Smooth muscle cell (in vitro differentiated cells): ENCODE measurements at regions not wholly inside any gene's neighbourhood (a gene's known extent, or its start where the extent isn't known, plus 50 kb on each side); places are given as distances from the start of the nearest gene placed in this dataset.
A peak's percentile ranks its signal among the peaks of the same experiment; 100 is the strongest.

Experiments used
- DNase-seq: peaks from one replicate; lab custom pipeline; 2025; ENCODE audit not compliant: unreplicated experiment; lab: John Stamatoyannopoulos, UW
- H2AFZ ChIP-seq: fragments of 200-600 bp; sonication (generic); 2 replicates; pipeline ENCODE4 v1.6.0; 2016; ENCODE audit warnings: antibody characterized with exemption, low read depth, mild to moderate bottlenecking
- H3F3A ChIP-seq: fragments of 200-600 bp; sonication (generic); 2 replicates; pipeline ENCODE4 v1.6.0; 2017; ENCODE audit warnings: antibody characterized with exemption, low read depth
- H3K27ac ChIP-seq: fragments of 200-600 bp; sonication (generic); 2 replicates; pipeline ENCODE4 v1.5.1; 2016; ENCODE audit warnings: low read depth, mild to moderate bottlenecking
- H3K27me3 ChIP-seq: fragments of 200-600 bp; sonication (generic); 2 replicates; pipeline ENCODE4 v1.6.1; 2016; ENCODE audit warnings: low read depth, mild to moderate bottlenecking
- H3K36me3 ChIP-seq: fragments of 200-600 bp; sonication (generic); 2 replicates; pipeline ENCODE4 v1.5.1; 2016; ENCODE audit warnings: low read depth
- H3K4me1 ChIP-seq: fragments of 200-600 bp; sonication (generic); 2 replicates; pipeline ENCODE4 v1.5.1; 2016; ENCODE audit warnings: low read depth
- H3K4me2 ChIP-seq: fragments of 200-600 bp; sonication (generic); 2 replicates; pipeline ENCODE4 v1.6.0; 2016; ENCODE audit warnings: mild to moderate bottlenecking
- H3K4me3 ChIP-seq: fragments of 200-600 bp; sonication (generic); 2 replicates; pipeline ENCODE4 v1.5.1; 2016; ENCODE audit warnings: mild to moderate bottlenecking
- H3K79me2 ChIP-seq: fragments of 200-600 bp; sonication (generic); 2 replicates; pipeline ENCODE4 v1.6.0; 2016; ENCODE audit warnings: low read depth, mild to moderate bottlenecking
- H3K9ac ChIP-seq: fragments of 200-600 bp; sonication (generic); 2 replicates; pipeline ENCODE4 v1.6.0; 2016; ENCODE audit warnings: low read depth
- H3K9me3 ChIP-seq: fragments of 200-600 bp; sonication (generic); replicated peaks from 2 replicates; pipeline ENCODE4 v1.5.1; 2016; ENCODE audit warnings: low read depth
- H4K20me1 ChIP-seq: fragments of 200-600 bp; sonication (generic); 2 replicates; pipeline ENCODE4 v1.6.0; 2016; ENCODE audit warnings: low read depth
- WGBS: methylation state at CpG from one replicate; pipeline ENCODE4 v1.1.7; 2016; ENCODE audit warnings: low lambda C conversion rate; 5-methylcytosine and 5-hydroxymethylcytosine counted together
- TF ChIP-seq, protein P1 (sequence below): fragments of 200-600 bp; sonication (generic); IDR thresholded peaks from 2 replicates; pipeline ENCODE4 v1.5.1; 2017; ENCODE audit warnings: borderline replicate concordance, mild to moderate bottlenecking, antibody characterized with exemption; ENCODE audit not compliant: insufficient read depth, poor library complexity, severe bottlenecking

DNA sequence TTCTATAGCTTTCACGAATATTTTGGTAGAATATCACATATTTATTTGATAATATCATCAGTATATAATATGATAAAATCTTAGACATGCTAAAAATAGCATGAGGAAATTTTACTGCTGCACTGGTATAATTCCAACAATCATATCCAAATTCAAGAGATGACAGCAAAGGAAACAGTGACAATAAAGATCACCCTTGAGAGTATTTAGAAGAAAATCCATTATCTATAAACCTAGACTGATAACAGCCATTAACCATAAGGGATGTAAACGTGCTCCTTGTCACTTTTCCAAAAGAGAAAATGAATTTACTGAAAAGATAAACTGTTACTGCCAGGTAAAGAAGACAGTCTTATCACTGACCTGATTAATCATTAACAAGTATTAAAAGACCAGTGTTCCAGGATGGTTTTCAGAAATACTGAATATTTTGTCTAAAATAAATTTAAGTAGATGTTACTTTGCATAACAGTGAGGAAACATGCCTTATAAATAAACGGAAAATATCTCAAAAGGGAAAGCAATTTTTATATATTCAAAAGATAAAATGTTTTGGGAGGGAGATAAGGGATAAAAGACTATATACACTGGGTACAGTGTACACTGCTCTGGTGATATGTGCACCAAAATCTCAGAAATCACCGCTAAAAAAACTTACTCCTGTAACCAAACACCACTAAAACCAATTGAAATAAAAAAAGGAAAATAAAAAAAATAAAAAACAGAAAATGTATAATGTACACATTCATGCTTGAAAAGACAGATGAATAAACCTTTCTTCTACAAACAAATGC lies 1704.7 kb downstream of the HACE1 start:
- Histone ChIP-seq H2AFZ (peak overlapping the region; percentile 54), H3K79me2 (no peaks in the 10 kb centered on the region), H3K4me2 (no peak overlapping the region), H3K27me3 (no peaks in the 10 kb centered on the region), H3K9ac (no peak overlapping the region), H3F3A (no peaks in the 10 kb centered on the region), H3K36me3 (no peaks in the 10 kb centered on the region), H3K27ac (no peak overlapping the region), H3K9me3 (no peaks in the 10 kb centered on the region), H3K4me1 (no peaks in the 10 kb centered on the region), H3K4me3 (no peak overlapping the region), H4K20me1 (no peaks in the 10 kb centered on the region)
- 49% methylated on average over 4 of the region's 4 CpGs for WGBS
- DNase-seq, result no peak
- TF ChIP-seq, protein P1, sequence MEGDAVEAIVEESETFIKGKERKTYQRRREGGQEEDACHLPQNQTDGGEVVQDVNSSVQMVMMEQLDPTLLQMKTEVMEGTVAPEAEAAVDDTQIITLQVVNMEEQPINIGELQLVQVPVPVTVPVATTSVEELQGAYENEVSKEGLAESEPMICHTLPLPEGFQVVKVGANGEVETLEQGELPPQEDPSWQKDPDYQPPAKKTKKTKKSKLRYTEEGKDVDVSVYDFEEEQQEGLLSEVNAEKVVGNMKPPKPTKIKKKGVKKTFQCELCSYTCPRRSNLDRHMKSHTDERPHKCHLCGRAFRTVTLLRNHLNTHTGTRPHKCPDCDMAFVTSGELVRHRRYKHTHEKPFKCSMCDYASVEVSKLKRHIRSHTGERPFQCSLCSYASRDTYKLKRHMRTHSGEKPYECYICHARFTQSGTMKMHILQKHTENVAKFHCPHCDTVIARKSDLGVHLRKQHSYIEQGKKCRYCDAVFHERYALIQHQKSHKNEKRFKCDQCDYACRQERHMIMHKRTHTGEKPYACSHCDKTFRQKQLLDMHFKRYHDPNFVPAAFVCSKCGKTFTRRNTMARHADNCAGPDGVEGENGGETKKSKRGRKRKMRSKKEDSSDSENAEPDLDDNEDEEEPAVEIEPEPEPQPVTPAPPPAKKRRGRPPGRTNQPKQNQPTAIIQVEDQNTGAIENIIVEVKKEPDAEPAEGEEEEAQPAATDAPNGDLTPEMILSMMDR, result no peak

DNA sequence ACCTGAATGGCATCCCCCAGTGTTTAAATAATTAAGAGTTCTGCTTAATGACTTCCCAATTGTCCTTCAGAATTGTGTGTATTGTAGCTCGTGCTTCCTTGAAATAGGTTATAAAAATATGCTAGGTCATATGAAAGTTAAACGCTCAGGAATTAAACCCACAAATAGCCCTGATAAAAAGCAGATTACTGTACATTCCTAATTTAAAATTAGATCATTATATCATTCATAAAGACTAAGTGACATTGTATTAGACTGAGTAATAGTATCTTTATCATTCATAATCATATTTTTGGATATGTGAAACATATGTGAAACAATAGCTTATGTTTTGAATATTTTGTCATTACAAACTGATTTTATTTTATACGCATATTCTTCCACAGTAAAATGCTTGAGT lies 1706.7 kb downstream of the HACE1 start:
- Histone ChIP-seq H3K4me3 (no peak overlapping the region), H3K9me3 (no peaks in the 10 kb centered on the region), H4K20me1 (no peaks in the 10 kb centered on the region), H3K27ac (no peak overlapping the region), H3K27me3 (no peaks in the 10 kb centered on the region), H3F3A (no peaks in the 10 kb centered on the region), H3K4me1 (no peaks in the 10 kb centered on the region), H3K4me2 (no peak overlapping the region), H3K36me3 (no peaks in the 10 kb centered on the region), H2AFZ (no peak overlapping the region), H3K79me2 (no peaks in the 10 kb centered on the region), H3K9ac (no peak overlapping the region)
- WGBS, result 89% methylated on average over 3 of the region's 3 CpGs
- TF ChIP-seq, protein P1, result no peak
- DNase-seq, result no peak

DNA sequence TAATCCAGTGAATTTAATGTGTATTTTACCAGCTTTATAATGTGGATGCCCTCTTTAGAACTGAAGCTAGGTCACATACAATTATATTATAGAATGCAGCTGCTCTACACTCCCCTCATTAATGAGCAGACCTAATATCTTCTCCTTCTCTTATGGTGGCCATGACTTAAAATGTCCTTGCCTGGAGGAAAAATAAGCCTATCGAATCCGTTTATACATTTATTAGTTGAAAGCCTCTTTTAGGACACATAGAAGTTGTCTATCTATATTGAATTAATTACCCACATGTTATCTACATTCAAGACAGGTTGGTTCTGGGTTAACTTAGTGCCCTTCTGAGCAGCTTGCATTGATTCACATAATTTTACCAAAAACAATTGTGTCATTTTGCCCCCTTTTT lies 1716.8 kb downstream of the HACE1 start:
- WGBS, result 84% methylated on average over 2 of the region's 2 CpGs
- Histone ChIP-seq H2AFZ (no peak overlapping the region), H3K36me3 (no peaks in the 10 kb centered on the region), H3K9me3 (no peaks in the 10 kb centered on the region), H3K4me3 (no peak overlapping the region), H3F3A (no peaks in the 10 kb centered on the region), H3K79me2 (no peaks in the 10 kb centered on the region), H3K27me3 (no peaks in the 10 kb centered on the region), H4K20me1 (no peaks in the 10 kb centered on the region), H3K4me2 (no peak overlapping the region), H3K9ac (no peak overlapping the region), H3K4me1 (no peaks in the 10 kb centered on the region), H3K27ac (no peak overlapping the region)
- TF ChIP-seq, protein P1, result no peak
- no peak for DNase-seq
